GM06990 (cell line): ENCODE measurements at regions not wholly inside any gene's neighbourhood (a gene's known extent, or its start where the extent isn't known, plus 50 kb on each side); places are given as distances from the start of the nearest gene placed in this dataset.
"Not testable (repeated sequence)": the region's sequence is repeated elsewhere in the genome, so short reads cannot be mapped to it uniquely, and the experiment has no call there.

Source experiments
- DNase-seq: peaks from one replicate; pipeline ENCODE4 v3.0.0-alpha.2; 2011; ENCODE audit not compliant: insufficient read length; ENCODE audit errors: extremely low read depth
- H3K27me3 ChIP-seq: replicated peaks from 2 replicates; pipeline ENCODE4 v1.6.0; 2011; ENCODE audit warnings: low read length; ENCODE audit not compliant: control insufficient read depth, insufficient read depth
- H3K36me3 ChIP-seq: 2 replicates; pipeline ENCODE4 v1.5.1; 2011; ENCODE audit warnings: low read length; ENCODE audit not compliant: control insufficient read depth, insufficient read depth
- H3K4me3 ChIP-seq: replicated peaks from 2 replicates; pipeline ENCODE4 v1.5.1; 2011; ENCODE audit warnings: low read depth, mild to moderate bottlenecking, control low read depth, low read length
- CTCF ChIP-seq: IDR thresholded peaks from 2 replicates; pipeline ENCODE4 v1.5.1; 2011; ENCODE audit warnings: low read length, control low read depth, mild to moderate bottlenecking, inconsistent platforms; ENCODE audit not compliant: insufficient read depth, poor library complexity, severe bottlenecking

DNA sequence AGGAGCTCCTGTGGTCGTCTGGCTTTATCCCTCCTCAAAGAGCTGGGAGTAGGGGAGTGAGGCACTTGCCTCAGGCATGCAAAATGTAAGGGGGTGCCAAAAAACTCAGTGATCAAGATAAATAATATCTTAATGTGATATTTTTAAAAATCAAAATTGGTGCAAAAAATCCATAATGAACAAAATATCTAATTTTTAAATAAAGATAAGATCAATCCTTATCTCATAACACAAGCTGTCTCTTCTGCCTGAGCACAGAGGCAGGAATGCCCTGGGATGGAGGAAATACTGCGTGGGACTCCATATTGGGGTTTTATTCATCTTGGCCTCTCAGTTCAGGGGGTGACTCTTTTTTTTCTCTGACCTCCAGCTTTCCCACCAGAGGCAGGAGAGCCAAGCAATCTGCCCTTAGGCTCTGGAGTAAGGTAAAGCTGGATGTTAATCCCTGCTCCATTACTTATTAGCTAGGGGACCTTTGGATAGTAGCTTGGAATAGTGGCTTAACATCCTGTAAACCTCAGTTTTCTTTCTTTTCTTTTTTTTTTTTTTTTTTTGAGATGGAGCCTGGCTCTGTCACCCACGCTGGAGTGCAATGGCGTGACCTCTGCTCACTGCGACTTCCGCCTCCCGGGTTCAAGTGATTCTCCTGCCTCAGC lies 77.3 kb upstream of the NFASC start:
- Histone ChIP-seq H3K36me3 (no peaks in the 10 kb centered on the region), H3K27me3 (0 out of 2 replicates have a peak, but pooled peaks cover 3% of the 10 kb centered on the region), H3K4me3 (no peak overlapping the region)
- no peak for TF ChIP-seq CTCF
- no peak for DNase-seq

DNA sequence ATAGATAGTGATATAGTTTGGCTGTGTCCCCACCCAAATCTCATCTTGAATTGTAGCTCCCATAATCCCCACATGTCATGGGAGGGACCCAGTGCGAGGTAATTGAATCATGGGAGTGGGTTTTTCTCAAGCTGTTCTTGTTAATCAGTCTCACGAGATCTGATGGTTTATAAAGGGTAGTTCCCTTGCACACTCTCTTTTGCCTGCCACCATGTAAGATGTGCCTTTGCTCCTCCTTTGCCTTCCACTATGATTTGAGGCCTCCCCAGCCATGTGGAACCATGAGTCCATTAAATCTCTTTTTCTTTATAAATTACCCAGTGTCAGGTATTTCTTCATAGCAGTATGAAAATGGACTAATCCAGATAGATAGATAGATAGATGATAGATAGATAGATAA lies 73.8 kb upstream of the NFASC start:
- H3K4me3 ChIP-seq, DNase-seq, H3K27me3 ChIP-seq, H3K36me3 ChIP-seq: not testable (repeated sequence)

DNA sequence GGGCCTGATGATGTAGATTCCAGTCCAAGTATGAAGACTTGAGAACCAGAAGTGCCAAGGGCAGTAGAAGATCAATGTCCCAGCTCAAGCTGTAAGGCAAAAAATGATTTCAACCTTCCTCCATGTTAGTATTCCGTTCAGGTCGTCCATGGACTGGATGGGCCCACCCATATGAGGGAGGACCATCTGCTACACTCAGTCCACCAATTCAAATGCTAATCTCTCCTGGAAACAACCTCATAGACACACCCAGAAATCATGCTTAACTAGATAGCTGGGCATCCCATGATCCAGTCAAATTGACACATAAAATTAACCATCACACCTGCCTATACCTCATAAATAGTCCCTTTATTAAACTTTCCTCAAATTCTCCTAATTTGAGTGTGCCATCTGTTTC lies 73.3 kb upstream of the NFASC start:
- no peaks in the 10 kb centered on the region for H3K36me3 ChIP-seq
- no peak for DNase-seq
- 0 out of 2 replicates have a peak, but pooled peaks cover 2% of the 10 kb centered on the region for H3K27me3 ChIP-seq
- H3K4me3 ChIP-seq, result no peak overlapping the region
- no peak for TF ChIP-seq CTCF

- no peak overlapping the region for H3K4me3 ChIP-seq
- no peak for TF ChIP-seq CTCF
- DNase-seq, result no peak
- no peaks in the 10 kb centered on the region for H3K27me3 ChIP-seq
- no peaks in the 10 kb centered on the region for H3K36me3 ChIP-seq
Observed at GRCh38 chr1:204799630-204800029, 71.0 kb upstream of the NFASC start.

DNA sequence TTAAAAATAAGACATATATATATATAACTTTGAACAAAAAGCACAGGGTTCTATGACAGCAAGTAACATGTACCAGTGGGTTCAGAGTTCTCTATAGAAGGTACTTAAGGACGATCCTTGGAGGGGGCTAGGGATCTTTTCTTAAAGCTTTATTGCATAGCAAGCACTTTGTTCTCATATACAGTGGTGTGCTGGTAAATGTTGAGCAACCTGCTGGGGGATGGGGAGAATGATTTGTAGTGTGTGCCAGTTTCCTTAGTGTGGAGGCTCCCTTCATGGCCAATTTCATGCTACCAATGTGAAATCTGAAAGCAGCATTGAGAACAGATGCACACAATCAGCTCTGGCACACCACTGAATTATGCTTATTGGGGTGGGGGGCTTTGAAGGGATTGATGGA lies 69.5 kb upstream of the NFASC start:
- Histone ChIP-seq H3K4me3 (no peak overlapping the region), H3K36me3 (no peaks in the 10 kb centered on the region), H3K27me3 (no peaks in the 10 kb centered on the region)
- DNase-seq, result no peak
- TF ChIP-seq CTCF, result no peak

DNA sequence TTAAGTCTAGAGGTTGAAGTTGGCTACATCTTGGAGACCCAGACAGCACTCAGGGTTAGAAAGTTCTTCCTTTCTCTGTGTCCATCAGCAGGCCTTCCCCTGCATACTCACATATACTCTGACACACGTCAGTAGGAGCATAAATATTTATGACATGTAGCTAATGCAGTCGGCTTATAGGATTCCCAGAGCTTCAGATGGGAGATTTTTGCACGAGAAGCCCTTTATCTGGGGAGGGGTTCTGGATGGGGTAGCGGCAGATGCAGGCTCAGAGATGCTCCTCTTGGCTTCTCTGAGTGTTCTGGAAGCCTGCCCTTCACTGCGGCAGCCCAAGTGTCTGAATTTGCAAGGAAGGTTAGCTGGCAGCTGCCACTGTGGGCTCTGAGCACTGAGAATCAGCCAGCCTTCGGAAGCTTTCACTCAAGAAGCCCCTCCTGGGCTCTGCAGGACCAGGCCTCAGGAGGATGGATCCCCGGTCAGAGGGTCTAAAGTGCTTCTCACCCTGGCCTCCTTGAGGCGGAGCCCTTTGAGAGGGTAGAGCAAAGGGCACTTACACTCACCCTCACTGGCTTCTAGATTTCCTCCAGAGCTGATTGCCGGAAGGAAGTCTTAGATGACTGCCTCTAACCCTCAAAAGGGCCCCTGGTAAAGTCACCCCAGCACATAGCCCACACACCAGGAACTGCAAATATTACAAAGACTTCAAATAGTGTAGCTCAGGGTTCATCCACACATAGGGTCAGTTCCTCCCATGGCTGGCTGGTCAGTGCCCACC lies 68.1 kb upstream of the NFASC start:
- H3K4me3 ChIP-seq, result no peak overlapping the region
- TF ChIP-seq CTCF, result no peak

More for the DNA sequence above, 68.1 kb upstream of the NFASC start:
- Histone ChIP-seq H3K36me3 (no peaks in the 10 kb centered on the region), H3K27me3 (no peaks in the 10 kb centered on the region)
- DNase-seq, result no peak
